ENCODE measurements at regions not wholly inside any gene's neighbourhood (a gene's known extent, or its start where the extent isn't known, plus 50 kb on each side); places are given as distances from the start of the nearest gene placed in this dataset.
A peak's percentile ranks its signal among the peaks of the same experiment; 100 is the strongest.

GRCh38 chr12:93137656-93138612, 208.8 kb upstream of the EEA1 start:
- peak overlapping the region; percentile 30 for H3K27ac ChIP-seq (ENCODE audit: low read depth, low read length)
- no peak overlapping the region for H3K9ac ChIP-seq (ENCODE audit: low read length)
- H3K4me3 ChIP-seq (ENCODE audit: low read length): no peak overlapping the region
- H3K4me1 ChIP-seq (ENCODE audit: control insufficient read depth, insufficient read depth, low read length): peaks cover 5% of the 10 kb centered on the region
- no peaks in the 10 kb centered on the region for H3K36me3 ChIP-seq (ENCODE audit: control insufficient read depth, insufficient read depth, low read length)
- no peaks in the 10 kb centered on the region for H3K27me3 ChIP-seq (ENCODE audit: control insufficient read depth, insufficient read depth, low read length)

- Histone ChIP-seq H3K9ac (ENCODE audit: low read length) (no peak overlapping the region), H3K27ac (ENCODE audit: low read depth, low read length) (no peak overlapping the region), H3K27me3 (ENCODE audit: control insufficient read depth, insufficient read depth, low read length) (no peaks in the 10 kb centered on the region), H3K36me3 (ENCODE audit: control insufficient read depth, insufficient read depth, low read length) (no peaks in the 10 kb centered on the region), H3K4me3 (ENCODE audit: low read length) (no peak overlapping the region), H3K4me1 (ENCODE audit: control insufficient read depth, insufficient read depth, low read length) (peaks cover 5% of the 10 kb centered on the region)
Observed at GRCh38 chr12:93139028-93139665, 210.1 kb upstream of the EEA1 start.

- Histone ChIP-seq H3K36me3 (ENCODE audit: control insufficient read depth, insufficient read depth, low read length) (no peaks in the 10 kb centered on the region), H3K27me3 (ENCODE audit: control insufficient read depth, insufficient read depth, low read length) (no peaks in the 10 kb centered on the region), H3K27ac (ENCODE audit: low read depth, low read length) (no peak overlapping the region), H3K9ac (ENCODE audit: low read length) (no peak overlapping the region), H3K4me1 (ENCODE audit: control insufficient read depth, insufficient read depth, low read length) (peaks cover 5% of the 10 kb centered on the region), H3K4me3 (ENCODE audit: low read length) (no peak overlapping the region)
Observed at GRCh38 chr12:93140325-93140724, 211.2 kb upstream of the EEA1 start.

- no peaks in the 10 kb centered on the region for H3K27me3 ChIP-seq (ENCODE audit: control insufficient read depth, insufficient read depth, low read length)
- peaks cover 5% of the 10 kb centered on the region for H3K4me1 ChIP-seq (ENCODE audit: control insufficient read depth, insufficient read depth, low read length)
- H3K36me3 ChIP-seq (ENCODE audit: control insufficient read depth, insufficient read depth, low read length): no peaks in the 10 kb centered on the region
- H3K27ac ChIP-seq (ENCODE audit: low read depth, low read length): no peak overlapping the region
- no peak overlapping the region for H3K4me3 ChIP-seq (ENCODE audit: low read length)
- no peak overlapping the region for H3K9ac ChIP-seq (ENCODE audit: low read length)
Observed at GRCh38 chr12:93140801-93141200, 211.7 kb upstream of the EEA1 start.

- Histone ChIP-seq H3K4me3 (ENCODE audit: low read length) (no peak overlapping the region), H3K36me3 (ENCODE audit: control insufficient read depth, insufficient read depth, low read length) (no peaks in the 10 kb centered on the region), H3K9ac (ENCODE audit: low read length) (no peak overlapping the region), H3K27ac (ENCODE audit: low read depth, low read length) (no peak overlapping the region), H3K27me3 (ENCODE audit: control insufficient read depth, insufficient read depth, low read length) (no peaks in the 10 kb centered on the region), H3K4me1 (ENCODE audit: control insufficient read depth, insufficient read depth, low read length) (peaks cover 4% of the 10 kb centered on the region)
Observed at GRCh38 chr12:93142881-93143280, 213.8 kb upstream of the EEA1 start.

GRCh38 chr12:93144109-93144508, 215.0 kb upstream of the EEA1 start:
- Histone ChIP-seq H3K27me3 (ENCODE audit: control insufficient read depth, insufficient read depth, low read length) (no peaks in the 10 kb centered on the region), H3K4me1 (ENCODE audit: control insufficient read depth, insufficient read depth, low read length) (no peaks in the 10 kb centered on the region), H3K36me3 (ENCODE audit: control insufficient read depth, insufficient read depth, low read length) (no peaks in the 10 kb centered on the region), H3K4me3 (ENCODE audit: low read length) (no peak overlapping the region), H3K27ac (ENCODE audit: low read depth, low read length) (no peak overlapping the region), H3K9ac (ENCODE audit: low read length) (no peak overlapping the region)

GRCh38 chr12:93145086-93145485, 216.0 kb upstream of the EEA1 start:
- Histone ChIP-seq H3K4me1 (ENCODE audit: control insufficient read depth, insufficient read depth, low read length) (no peaks in the 10 kb centered on the region), H3K27ac (ENCODE audit: low read depth, low read length) (no peak overlapping the region), H3K9ac (ENCODE audit: low read length) (no peak overlapping the region), H3K27me3 (ENCODE audit: control insufficient read depth, insufficient read depth, low read length) (no peaks in the 10 kb centered on the region), H3K36me3 (ENCODE audit: control insufficient read depth, insufficient read depth, low read length) (no peaks in the 10 kb centered on the region), H3K4me3 (ENCODE audit: low read length) (no peak overlapping the region)

- H3K4me3 ChIP-seq (ENCODE audit: low read length): no peak overlapping the region
- no peak overlapping the region for H3K9ac ChIP-seq (ENCODE audit: low read length)
- no peaks in the 10 kb centered on the region for H3K36me3 ChIP-seq (ENCODE audit: control insufficient read depth, insufficient read depth, low read length)
- no peaks in the 10 kb centered on the region for H3K4me1 ChIP-seq (ENCODE audit: control insufficient read depth, insufficient read depth, low read length)
- H3K27me3 ChIP-seq (ENCODE audit: control insufficient read depth, insufficient read depth, low read length): no peaks in the 10 kb centered on the region
- no peak overlapping the region for H3K27ac ChIP-seq (ENCODE audit: low read depth, low read length)
Observed at GRCh38 chr12:93146263-93146939, 217.3 kb upstream of the EEA1 start.

GRCh38 chr12:93146970-93147369, 217.9 kb upstream of the EEA1 start:
- H3K4me1 ChIP-seq (ENCODE audit: control insufficient read depth, insufficient read depth, low read length): no peaks in the 10 kb centered on the region
- no peak overlapping the region for H3K9ac ChIP-seq (ENCODE audit: low read length)
- H3K27me3 ChIP-seq (ENCODE audit: control insufficient read depth, insufficient read depth, low read length): no peaks in the 10 kb centered on the region
- no peaks in the 10 kb centered on the region for H3K36me3 ChIP-seq (ENCODE audit: control insufficient read depth, insufficient read depth, low read length)
- no peak overlapping the region for H3K27ac ChIP-seq (ENCODE audit: low read depth, low read length)
- no peak overlapping the region for H3K4me3 ChIP-seq (ENCODE audit: low read length)

GRCh38 chr12:93148412-93148811, 219.3 kb upstream of the EEA1 start:
- H3K36me3 ChIP-seq (ENCODE audit: control insufficient read depth, insufficient read depth, low read length): no peaks in the 10 kb centered on the region
- H3K4me1 ChIP-seq (ENCODE audit: control insufficient read depth, insufficient read depth, low read length): no peaks in the 10 kb centered on the region
- no peak overlapping the region for H3K9ac ChIP-seq (ENCODE audit: low read length)
- no peaks in the 10 kb centered on the region for H3K27me3 ChIP-seq (ENCODE audit: control insufficient read depth, insufficient read depth, low read length)
- H3K27ac ChIP-seq (ENCODE audit: low read depth, low read length): no peak overlapping the region
- no peak overlapping the region for H3K4me3 ChIP-seq (ENCODE audit: low read length)

GRCh38 chr12:93149229-93149628, 220.1 kb upstream of the EEA1 start:
- Histone ChIP-seq H3K9ac (ENCODE audit: low read length) (no peak overlapping the region), H3K4me3 (ENCODE audit: low read length) (no peak overlapping the region), H3K27ac (ENCODE audit: low read depth, low read length) (no peak overlapping the region), H3K27me3 (ENCODE audit: control insufficient read depth, insufficient read depth, low read length) (no peaks in the 10 kb centered on the region), H3K36me3 (ENCODE audit: control insufficient read depth, insufficient read depth, low read length) (no peaks in the 10 kb centered on the region), H3K4me1 (ENCODE audit: control insufficient read depth, insufficient read depth, low read length) (no peaks in the 10 kb centered on the region)

GRCh38 chr12:93151079-93151762, 222.1 kb upstream of the EEA1 start:
- H3K27me3 ChIP-seq (ENCODE audit: control insufficient read depth, insufficient read depth, low read length): no peaks in the 10 kb centered on the region
- peaks cover 3% of the 10 kb centered on the region for H3K4me1 ChIP-seq (ENCODE audit: control insufficient read depth, insufficient read depth, low read length)
- no peaks in the 10 kb centered on the region for H3K36me3 ChIP-seq (ENCODE audit: control insufficient read depth, insufficient read depth, low read length)
- no peak overlapping the region for H3K9ac ChIP-seq (ENCODE audit: low read length)
- no peak overlapping the region for H3K27ac ChIP-seq (ENCODE audit: low read depth, low read length)
- H3K4me3 ChIP-seq (ENCODE audit: low read length): no peak overlapping the region

Measured in rectal smooth muscle tissue (tissue), 1 donor.